ENCODE measurements at regions not wholly inside any gene's neighbourhood (a gene's known extent, or its start where the extent isn't known, plus 50 kb on each side); places are given as distances from the start of the nearest gene placed in this dataset.

- Histone ChIP-seq H3K36me3 (no peaks in the 10 kb centered on the region), H3K27ac (no peak overlapping the region), H3K4me3 (replicated peaks in 1 of 3) (no peak overlapping the region), H3K27me3 (no peaks in the 10 kb centered on the region), H3K9me3 (no peaks in the 10 kb centered on the region), H3K4me1 (no peaks in the 10 kb centered on the region)
- intact Hi-C loops (cut with DNase I) = no loop called here
- no peak for DNase-seq
- 75 to 83% methylated on average over 2 of the region's 2 CpGs for WGBS, 2 donors
- no peak for TF ChIP-seq POLR2A (IDR thresholded peaks at IDR 0.05)
- TF ChIP-seq CTCF (IDR thresholded peaks at IDR 0.05) = no peak
Measured at GRCh38 chr5:167624053-167624452, 667.4 kb upstream of the WWC1 start.

- no peaks in the 10 kb centered on the region for H3K9me3 ChIP-seq
- no peak for DNase-seq
- TF ChIP-seq POLR2A (IDR thresholded peaks at IDR 0.05) = no peak
- no peak for TF ChIP-seq CTCF (IDR thresholded peaks at IDR 0.05)
- no peaks in the 10 kb centered on the region for H3K36me3 ChIP-seq
- 80 to 85% methylated on average over 8 of the region's 8 CpGs for WGBS, 2 donors
- intact Hi-C loops (cut with DNase I) = no loop called here
- no peak overlapping the region for H3K4me3 ChIP-seq (replicated peaks in 1 of 3)
- H3K4me1 ChIP-seq = no peaks in the 10 kb centered on the region
- H3K27ac ChIP-seq = no peak overlapping the region
- no peaks in the 10 kb centered on the region for H3K27me3 ChIP-seq
Measured at GRCh38 chr5:167626341-167627123, 664.9 kb upstream of the WWC1 start.

- no peak for DNase-seq
- Histone ChIP-seq H3K27me3 (no peaks in the 10 kb centered on the region), H3K4me3 (replicated peaks in 1 of 3) (no peak overlapping the region), H3K36me3 (no peaks in the 10 kb centered on the region), H3K27ac (no peak overlapping the region), H3K9me3 (no peaks in the 10 kb centered on the region), H3K4me1 (peaks cover 4 to 18% of the 10 kb centered on the region in 2 donors)
- TF ChIP-seq POLR2A (IDR thresholded peaks at IDR 0.05) = no peak
- intact Hi-C loops (cut with DNase I) = no loop called here
- WGBS, 2 donors = 87 to 88% methylated on average over 3 of the region's 3 CpGs
Measured at GRCh38 chr5:167629634-167630033, 661.8 kb upstream of the WWC1 start.

GRCh38 chr5:167631191-167631590 is 660.3 kb upstream of the WWC1 start:
- peaks cover 4 to 19% of the 10 kb centered on the region in 2 donors for H3K4me1 ChIP-seq
- no peaks in the 10 kb centered on the region for H3K36me3 ChIP-seq
- H3K27ac ChIP-seq = no peak overlapping the region
- no peaks in the 10 kb centered on the region for H3K27me3 ChIP-seq
- no peak for DNase-seq
- H3K9me3 ChIP-seq = no peaks in the 10 kb centered on the region
- H3K4me3 ChIP-seq (replicated peaks in 1 of 3) = no peak overlapping the region
- TF ChIP-seq CTCF (IDR thresholded peaks at IDR 0.05) (no peak), POLR2A (IDR thresholded peaks at IDR 0.05) (no peak)
- intact Hi-C loops (cut with DNase I) = no loop called here
- WGBS, 2 donors = 88 to 90% methylated on average over 7 of the region's 7 CpGs

GRCh38 chr5:167633114-167633513 is 658.3 kb upstream of the WWC1 start:
- TF ChIP-seq CTCF (IDR thresholded peaks at IDR 0.05) (no peak), POLR2A (IDR thresholded peaks at IDR 0.05) (no peak)
- intact Hi-C loops (cut with DNase I) = no loop called here

More at GRCh38 chr5:167633114-167633513, 658.3 kb upstream of the WWC1 start:
- Histone ChIP-seq H3K4me1 (peaks cover 4 to 19% of the 10 kb centered on the region in 2 donors), H3K36me3 (no peaks in the 10 kb centered on the region), H3K4me3 (replicated peaks in 1 of 3) (no peak overlapping the region), H3K27ac (peak overlapping the region in 1 of 3 donors; percentile 53), H3K27me3 (no peaks in the 10 kb centered on the region), H3K9me3 (no peaks in the 10 kb centered on the region)
- 26 to 32% methylated on average over 3 of the region's 3 CpGs for WGBS, 2 donors
- no peak for DNase-seq

Measured in thyroid gland (tissue), 4 donors.